SU-DHL-6 (cell line): ENCODE measurements at regions not wholly inside any gene's neighbourhood (a gene's known extent, or its start where the extent isn't known, plus 50 kb on each side); places are given as distances from the start of the nearest gene placed in this dataset.
"Not testable (repeated sequence)": the region's sequence is repeated elsewhere in the genome, so short reads cannot be mapped to it uniquely, and the experiment has no call there.

ENCODE experiments used
- H2AFZ ChIP-seq: fragments of 200-600 bp; sonication (generic); 2 replicates; pipeline ENCODE4 v1.6.1; 2014; ENCODE audit warnings: low read depth, mild to moderate bottlenecking, moderate library complexity, mixed read lengths, antibody characterized with exemption, low read length; ENCODE audit not compliant: severe bottlenecking
- H3F3A ChIP-seq: fragments of 200-600 bp; shearing (Covaris generic); 2 replicates; pipeline ENCODE4 v1.6.0; 2016; ENCODE audit warnings: antibody characterized with exemption, mild to moderate bottlenecking; ENCODE audit not compliant: insufficient read depth
- H3K27ac ChIP-seq: fragments of 200-600 bp; sonication (generic); 2 replicates; pipeline ENCODE4 v1.5.1; 2016; ENCODE audit warnings: low read depth, mild to moderate bottlenecking, low read length, moderate library complexity, mixed read lengths
- H3K27me3 ChIP-seq: fragments of 200-600 bp; sonication (generic), shearing (Covaris generic); 2 replicates; pipeline ENCODE4 v1.6.0; 2014; ENCODE audit warnings: mild to moderate bottlenecking, low read length
- H3K36me3 ChIP-seq: fragments of 200-600 bp; sonication (generic); 2 replicates; pipeline ENCODE4 v1.6.1; 2014; ENCODE audit warnings: mild to moderate bottlenecking, low read length, mixed read lengths
- H3K4me2 ChIP-seq: fragments of 300-600, 200-600 bp; shearing (Covaris generic), sonication (generic); 2 replicates; pipeline ENCODE4 v1.6.0; 2014; ENCODE audit warnings: low read length, low read depth, mild to moderate bottlenecking; ENCODE audit not compliant: poor library complexity, severe bottlenecking
- H3K4me3 ChIP-seq: fragments of 200-600 bp; sonication (generic); 2 replicates; pipeline ENCODE4 v1.5.1; 2014; ENCODE audit warnings: antibody characterized with exemption, low read length, mild to moderate bottlenecking, mixed read lengths; ENCODE audit not compliant: insufficient read depth, poor library complexity, severe bottlenecking
- H3K79me2 ChIP-seq: fragments of 200-600 bp; sonication (generic); 2 replicates; pipeline ENCODE4 v1.6.1; 2014; ENCODE audit warnings: mild to moderate bottlenecking, low read length, moderate library complexity; ENCODE audit not compliant: insufficient read depth
- H3K9ac ChIP-seq: fragments of 200-600 bp; sonication (generic); 2 replicates; pipeline ENCODE4 v1.7.0; 2014; ENCODE audit warnings: mild to moderate bottlenecking, low read length
- H3K9me2 ChIP-seq: fragments of 200-600 bp; sonication (generic); replicated peaks from 2 replicates; pipeline ENCODE4 v1.6.1; 2014; ENCODE audit warnings: low read length; ENCODE audit not compliant: insufficient read depth
- H3K9me3 ChIP-seq: fragments of 200-600 bp; sonication (generic); 2 replicates; pipeline ENCODE4 v1.6.1; 2014; ENCODE audit warnings: low read length, mixed read lengths; ENCODE audit not compliant: insufficient read depth
- H4K20me1 ChIP-seq: fragments of 200-600 bp; sonication (generic); 2 replicates; pipeline ENCODE4 v1.6.1; 2014; ENCODE audit warnings: low read depth, mild to moderate bottlenecking, antibody characterized with exemption, low read length, moderate library complexity, mixed read lengths
- CTCF ChIP-seq: fragments of 200-600 bp; sonication (generic); IDR thresholded peaks from one replicate; pipeline ENCODE4 v1.5.1; 2017; ENCODE audit warnings: antibody characterized with exemption, mild to moderate bottlenecking, low read length, moderate library complexity; ENCODE audit not compliant: insufficient read depth, poor library complexity, severe bottlenecking
- EZH2phosphoT487 ChIP-seq: fragments of 200-600 bp; sonication (generic), shearing (Covaris generic); conservative IDR thresholded peaks from 2 replicates; pipeline ENCODE4 v1.6.1; 2018; ENCODE audit warnings: mild to moderate bottlenecking, antibody characterized with exemption, low read length, moderate library complexity, mixed read lengths

GRCh38 chr3:187813198-187813597, 67.9 kb upstream of the BCL6 start:
- Histone ChIP-seq H3K9me2 (no peaks in the 10 kb centered on the region), H3K36me3 (no peaks in the 10 kb centered on the region; the same call in 1 of the 2 replicates), H3K9ac (no peak overlapping the region), H3K9me3 (no peaks in the 10 kb centered on the region), H3K4me3 (no peak overlapping the region), H3K27me3 (no peaks in the 10 kb centered on the region), H2AFZ (no peak overlapping the region), H3K4me2 (no peak overlapping the region), H3K27ac (no peak overlapping the region), H3F3A (no peaks in the 10 kb centered on the region), H4K20me1 (no peaks in the 10 kb centered on the region), H3K79me2 (no peaks in the 10 kb centered on the region)
- no peak for TF ChIP-seq EZH2phosphoT487

GRCh38 chr3:187817766-187818165, 72.5 kb upstream of the BCL6 start:
- H3F3A ChIP-seq, H3K9me2 ChIP-seq, H3K79me2 ChIP-seq, H2AFZ ChIP-seq, H3K27me3 ChIP-seq, H3K36me3 ChIP-seq, H3K4me2 ChIP-seq, H3K9ac ChIP-seq, H3K4me3 ChIP-seq, H3K9me3 ChIP-seq, H4K20me1 ChIP-seq, H3K27ac ChIP-seq: not testable (repeated sequence)

GRCh38 chr3:187821616-187822317, 76.5 kb upstream of the BCL6 start:
- no peak overlapping the region for H2AFZ ChIP-seq
- H3K9me3 ChIP-seq: no peaks in the 10 kb centered on the region
- H3K79me2 ChIP-seq: no peaks in the 10 kb centered on the region
- no peak for TF ChIP-seq EZH2phosphoT487
- no peak for TF ChIP-seq CTCF
- H3K4me2 ChIP-seq: no peak overlapping the region
- H3K27me3 ChIP-seq: no peaks in the 10 kb centered on the region
- no peaks in the 10 kb centered on the region for H3K9me2 ChIP-seq
- H3K4me3 ChIP-seq: no peak overlapping the region
- no peaks in the 10 kb centered on the region for H4K20me1 ChIP-seq
- H3K36me3 ChIP-seq: no peaks in the 10 kb centered on the region; the same call in 1 of the 2 replicates
- H3K27ac ChIP-seq: no peak overlapping the region
- no peak overlapping the region for H3K9ac ChIP-seq
- no peaks in the 10 kb centered on the region for H3F3A ChIP-seq

- no peaks in the 10 kb centered on the region for H4K20me1 ChIP-seq
- no peak overlapping the region for H3K4me3 ChIP-seq
- no peak overlapping the region for H3K4me2 ChIP-seq
- no peak for TF ChIP-seq EZH2phosphoT487
- no peak for TF ChIP-seq CTCF
- no peaks in the 10 kb centered on the region; the same call in 1 of the 2 replicates for H3K36me3 ChIP-seq
- H2AFZ ChIP-seq: no peak overlapping the region
- no peak overlapping the region for H3K27ac ChIP-seq
- H3K79me2 ChIP-seq: no peaks in the 10 kb centered on the region
- H3K9me2 ChIP-seq: no peaks in the 10 kb centered on the region
- H3K27me3 ChIP-seq: no peaks in the 10 kb centered on the region
- no peaks in the 10 kb centered on the region for H3K9me3 ChIP-seq
- H3F3A ChIP-seq: no peaks in the 10 kb centered on the region
- H3K9ac ChIP-seq: no peak overlapping the region
Measured at GRCh38 chr3:187822402-187822801, 77.1 kb upstream of the BCL6 start.
